Keratinocyte (primary cell): ENCODE measurements at regions not wholly inside any gene's neighbourhood (a gene's known extent, or its start where the extent isn't known, plus 50 kb on each side); places are given as distances from the start of the nearest gene placed in this dataset.

Experiments used
- DNase-seq: peaks from one replicate; pipeline ENCODE4 v3.0.0-alpha.2; 2011; ENCODE audit warnings: low read depth, missing footprints, low spot score
- FAIRE-seq: peaks from 2 replicates; lab custom pipeline; 2011; peaks lifted over from hg19 to GRCh38; lab: Jason Lieb, UNC
- H2AFZ ChIP-seq: 2 replicates; pipeline ENCODE4 v1.6.0; 2012; ENCODE audit warnings: low read length, control low read depth, inconsistent platforms; ENCODE audit not compliant: control insufficient read depth
- H3K27ac ChIP-seq: 2 replicates; pipeline ENCODE4 v1.5.1; 2011; ENCODE audit warnings: low read length; ENCODE audit not compliant: control insufficient read depth, insufficient read depth
- H3K27me3 ChIP-seq: 3 replicates; pipeline ENCODE4 v1.6.0; 2011; ENCODE audit warnings: low read length; ENCODE audit not compliant: control insufficient read depth, insufficient read depth; ENCODE audit errors: extremely low read depth
- H3K36me3 ChIP-seq, 2 experiments: 2 replicates in 1 of 2; 3 replicates in 1 of 2; pipeline ENCODE4 v1.5.1; 2011; ENCODE audit warnings: low read length in 2 of 2, mild to moderate bottlenecking in 1 of 2; ENCODE audit not compliant: control insufficient read depth in 2 of 2, insufficient read depth in 2 of 2; ENCODE audit errors: extremely low read depth in 1 of 2
- H3K4me1 ChIP-seq: 3 replicates; pipeline ENCODE4 v1.5.1; 2011; ENCODE audit warnings: low read length; ENCODE audit not compliant: control insufficient read depth, insufficient read depth; ENCODE audit errors: extremely low read depth
- H3K4me2 ChIP-seq: 3 replicates; pipeline ENCODE4 v1.6.0; 2011; ENCODE audit warnings: low read depth, low read length; ENCODE audit not compliant: control insufficient read depth, insufficient read depth; ENCODE audit errors: extremely low read depth
- H3K4me3 ChIP-seq, 3 experiments: fragments of 200-600 bp in 1 of 3; sonication (generic) in 1 of 3; 2 replicates in 2 of 3; 3 replicates in 1 of 3; pipeline ENCODE4 v1.5.1; 2011 to 2016; ENCODE audit warnings: low read length in 3 of 3, mild to moderate bottlenecking in 3 of 3, control low read depth in 2 of 3, inconsistent platforms in 1 of 3, low read depth in 1 of 3, mixed read lengths in 1 of 3, mixed run types in 1 of 3, moderate library complexity in 1 of 3; ENCODE audit not compliant: control insufficient read depth in 2 of 3, insufficient read depth in 2 of 3; ENCODE audit errors: extremely low read depth in 1 of 3
- H3K79me2 ChIP-seq: 2 replicates; pipeline ENCODE4 v1.6.0; 2012; ENCODE audit warnings: low read length; ENCODE audit not compliant: control insufficient read depth, insufficient read depth
- H3K9ac ChIP-seq: 3 replicates; pipeline ENCODE4 v1.6.0; 2011; ENCODE audit warnings: low read length; ENCODE audit not compliant: control insufficient read depth, insufficient read depth; ENCODE audit errors: extremely low read depth
- H3K9me1 ChIP-seq: 3 replicates; pipeline ENCODE4 v1.6.0; 2011; ENCODE audit warnings: low read length; ENCODE audit not compliant: control insufficient read depth, insufficient read depth; ENCODE audit errors: extremely low read depth
- H3K9me3 ChIP-seq: 2 replicates; pipeline ENCODE4 v1.5.1; 2012; ENCODE audit warnings: low read depth, low read length; ENCODE audit not compliant: control insufficient read depth
- H4K20me1 ChIP-seq: 3 replicates; pipeline ENCODE4 v1.6.0; 2011; ENCODE audit warnings: low read length; ENCODE audit not compliant: control insufficient read depth, insufficient read depth; ENCODE audit errors: extremely low read depth
- CTCF ChIP-seq, 3 experiments: IDR thresholded peaks in 1 of 3; conservative IDR thresholded peaks in 1 of 3; optimal IDR thresholded peaks in 1 of 3; 2 replicates in 2 of 3; 3 replicates in 1 of 3; pipeline versions ENCODE3 to v1.5.1; 2011; ENCODE audit warnings: low read length in 3 of 3, mild to moderate bottlenecking in 3 of 3, moderate library complexity in 2 of 3, control low read depth in 1 of 3, inconsistent platforms in 1 of 3; ENCODE audit not compliant: insufficient read depth in 2 of 3; ENCODE audit errors: extremely low read depth in 1 of 3
- EZH2 ChIP-seq: IDR thresholded peaks from one replicate; pipeline ENCODE4 v1.6.1; 2012; ENCODE audit warnings: inconsistent platforms, mild to moderate bottlenecking, low read length, moderate library complexity
- dilution Hi-C: fragments of 300-500 bp; cut with MboI; formaldehyde crosslinking; loops from one replicate; pipeline ENCODE4 v1.7.0; 2020; ENCODE audit warnings: low sequenced_read_pairs; ENCODE audit not compliant: extremely low pct_ligation_motif_present

DNA sequence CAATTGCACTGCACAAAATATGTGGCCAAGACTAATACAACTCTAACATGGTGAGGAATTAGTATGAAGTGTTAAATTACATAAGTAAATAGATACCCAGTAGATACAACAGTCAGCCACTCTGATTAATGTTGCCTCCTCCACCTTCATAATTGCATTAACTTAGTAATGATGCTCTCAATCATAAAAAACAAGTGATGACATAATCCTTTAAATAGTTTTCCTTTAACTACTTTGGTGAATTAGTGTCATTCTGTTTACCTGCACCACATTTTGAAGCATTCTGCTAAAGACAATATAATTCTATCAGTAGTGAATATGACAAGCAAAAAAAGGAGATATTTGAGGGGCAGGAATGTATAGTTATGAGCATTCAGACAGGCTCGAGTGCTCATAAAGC lies 265.9 kb upstream of the SLC24A2 start:
- Histone ChIP-seq H3K27ac (no peak overlapping the region), H4K20me1 (no peaks in the 10 kb centered on the region), H3K9me3 (no peaks in the 10 kb centered on the region), H3K79me2 (no peaks in the 10 kb centered on the region), H3K4me3 (no peak overlapping the region), H2AFZ (no peak overlapping the region), H3K36me3 (no peaks in the 10 kb centered on the region), H3K9me1 (no peaks in the 10 kb centered on the region), H3K9ac (no peak overlapping the region), H3K4me2 (no peak overlapping the region), H3K27me3 (no peaks in the 10 kb centered on the region), H3K4me1 (no peaks in the 10 kb centered on the region)
- TF ChIP-seq CTCF (optimal IDR thresholded peaks at IDR 0.05 in 1 of 3, IDR thresholded peaks at IDR 0.05 in 1 of 3, conservative IDR thresholded peaks at IDR 0.05 in 1 of 3; ENCODE audit: extremely low read depth in 1 of 3, insufficient read depth in 2 of 3, low read length in 3 of 3) (no peak), EZH2 (no peak)
- DNase-seq: no peak
- FAIRE-seq: no peak
- dilution Hi-C loops: no loop called here

- dilution Hi-C loops: no loop called here
- Histone ChIP-seq H2AFZ (no peak overlapping the region), H3K36me3 (no peaks in the 10 kb centered on the region), H4K20me1 (no peaks in the 10 kb centered on the region), H3K4me1 (no peaks in the 10 kb centered on the region), H3K9ac (no peak overlapping the region), H3K27me3 (no peaks in the 10 kb centered on the region), H3K79me2 (no peaks in the 10 kb centered on the region), H3K9me3 (no peaks in the 10 kb centered on the region), H3K27ac (no peak overlapping the region), H3K9me1 (no peaks in the 10 kb centered on the region), H3K4me3 (no peak overlapping the region), H3K4me2 (no peak overlapping the region)
- TF ChIP-seq EZH2 (no peak), CTCF (optimal IDR thresholded peaks at IDR 0.05 in 1 of 3, IDR thresholded peaks at IDR 0.05 in 1 of 3, conservative IDR thresholded peaks at IDR 0.05 in 1 of 3; ENCODE audit: extremely low read depth in 1 of 3, insufficient read depth in 2 of 3, low read length in 3 of 3) (no peak)
- DNase-seq (no peak), FAIRE-seq (no peak)
Measured at GRCh38 chr9:20048985-20049384, 260.1 kb upstream of the SLC24A2 start.
